Non-pigmented ciliary epithelial cell (primary cell): ENCODE measurements at regions not wholly inside any gene's neighbourhood (a gene's known extent, or its start where the extent isn't known, plus 50 kb on each side); places are given as distances from the start of the nearest gene placed in this dataset.
"Not testable (repeated sequence)": the region's sequence is repeated elsewhere in the genome, so short reads cannot be mapped to it uniquely, and the experiment has no call there.

Experiments used
- DNase-seq: peaks from one replicate; pipeline ENCODE4 v3.0.0-alpha.2; 2010; ENCODE audit warnings: low read depth

- DNase-seq: no peak
Measured at GRCh38 chr14:40365305-40365704, 933.1 kb upstream of the FBXO33 start.

DNA sequence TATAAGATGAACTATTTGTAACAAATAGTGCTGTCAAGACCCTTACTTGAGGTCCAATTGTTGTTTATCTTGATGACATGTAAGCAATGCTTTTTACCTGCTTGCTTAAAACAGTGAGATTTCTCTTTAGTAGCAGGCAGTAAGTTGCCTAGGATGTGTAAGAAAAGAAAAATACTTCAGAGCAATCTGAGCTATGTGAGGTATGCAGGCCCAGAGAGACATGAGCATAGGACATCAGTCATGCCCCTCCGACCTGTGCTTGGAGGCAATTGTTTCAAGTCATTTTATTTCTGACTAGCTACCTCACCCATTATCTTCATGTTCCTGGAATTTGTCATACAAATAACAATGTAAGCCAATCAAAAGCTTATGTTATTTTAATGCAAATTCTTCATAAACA is 930.6 kb upstream of the FBXO33 start:
- DNase-seq: no peak

- no peak for DNase-seq
Measured at GRCh38 chr14:40354754-40355153, 922.5 kb upstream of the FBXO33 start.

- DNase-seq: not testable (repeated sequence)
Measured at GRCh38 chr14:40348104-40348503, 915.9 kb upstream of the FBXO33 start.

DNA sequence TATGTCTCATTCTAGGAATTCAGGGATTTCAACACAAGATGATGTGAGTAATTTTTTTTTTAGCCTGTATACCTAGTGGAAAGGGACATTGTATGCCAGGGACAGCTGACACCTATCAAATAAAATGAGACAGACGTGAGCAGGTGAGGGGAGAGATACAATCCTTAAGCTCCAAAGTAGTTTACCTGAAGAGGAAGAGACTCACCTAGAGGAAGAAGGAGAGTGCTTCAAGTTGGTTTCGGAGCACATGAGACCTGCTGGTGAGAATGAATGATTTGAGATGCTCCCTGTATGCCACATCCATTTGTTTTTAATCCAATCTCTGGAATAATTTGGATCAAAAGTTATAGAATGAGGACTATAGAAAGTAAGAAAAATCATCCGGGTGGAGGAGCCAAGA is 915.4 kb upstream of the FBXO33 start:
- no peak for DNase-seq

DNA sequence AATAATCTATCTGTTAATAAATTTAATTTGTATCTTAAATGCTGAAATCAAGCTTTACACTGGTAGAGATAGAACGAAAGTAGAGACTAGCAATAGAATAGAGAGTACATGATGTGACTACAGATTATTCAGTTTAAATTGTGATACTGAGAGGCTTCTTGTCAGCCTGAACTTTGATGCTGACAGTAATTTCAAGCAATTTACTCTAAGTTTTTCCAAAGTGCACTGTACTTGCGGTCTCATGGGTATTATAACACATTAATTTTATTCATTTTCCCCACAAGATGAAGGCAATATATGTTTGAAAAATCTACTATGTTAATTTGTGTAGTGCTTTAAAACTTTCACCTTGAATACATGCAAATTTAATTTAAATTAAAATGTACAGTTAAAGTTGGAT is 914.0 kb upstream of the FBXO33 start:
- no peak for DNase-seq

GRCh38 chr14:40345334-40345733 is 913.1 kb upstream of the FBXO33 start:
- DNase-seq: no peak

DNA sequence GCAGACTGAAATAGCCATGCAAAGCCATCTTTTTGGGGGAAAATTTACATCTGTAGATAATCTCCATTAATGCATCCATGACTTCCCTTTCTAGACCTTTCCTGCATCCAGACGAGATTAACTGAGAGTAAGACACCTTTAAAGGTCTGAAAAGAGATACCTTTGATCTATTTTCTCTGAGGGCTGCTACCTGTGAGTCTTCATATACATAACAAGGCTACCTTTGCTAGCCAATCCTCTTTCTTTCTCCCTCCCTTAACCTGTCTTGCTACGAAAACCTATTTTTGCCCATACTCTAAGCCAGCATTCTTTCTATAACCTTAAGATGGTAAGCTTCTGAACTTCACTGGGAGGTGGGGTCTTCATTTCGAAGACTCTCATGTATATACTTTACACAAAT is 908.5 kb upstream of the FBXO33 start:
- DNase-seq: no peak

DNA sequence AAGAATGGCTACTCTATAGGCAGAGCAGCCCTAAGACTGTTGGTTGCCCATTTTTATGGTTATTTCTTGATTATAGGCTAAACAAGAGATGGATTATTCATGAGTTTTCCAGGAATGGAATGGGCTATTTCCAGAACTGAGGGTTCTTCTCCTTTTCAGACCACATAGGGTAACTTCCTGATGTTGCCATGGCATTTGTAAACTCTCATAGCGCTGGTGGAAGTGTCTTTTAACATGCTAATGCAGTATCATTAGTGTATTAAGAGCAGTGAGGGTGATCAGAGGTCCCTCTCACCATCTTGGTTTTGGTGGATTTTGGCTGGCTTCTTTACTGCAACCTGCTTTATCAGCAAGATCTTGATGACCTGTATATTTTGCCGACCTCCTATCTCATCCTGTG is 904.6 kb upstream of the FBXO33 start:
- no peak for DNase-seq

DNA sequence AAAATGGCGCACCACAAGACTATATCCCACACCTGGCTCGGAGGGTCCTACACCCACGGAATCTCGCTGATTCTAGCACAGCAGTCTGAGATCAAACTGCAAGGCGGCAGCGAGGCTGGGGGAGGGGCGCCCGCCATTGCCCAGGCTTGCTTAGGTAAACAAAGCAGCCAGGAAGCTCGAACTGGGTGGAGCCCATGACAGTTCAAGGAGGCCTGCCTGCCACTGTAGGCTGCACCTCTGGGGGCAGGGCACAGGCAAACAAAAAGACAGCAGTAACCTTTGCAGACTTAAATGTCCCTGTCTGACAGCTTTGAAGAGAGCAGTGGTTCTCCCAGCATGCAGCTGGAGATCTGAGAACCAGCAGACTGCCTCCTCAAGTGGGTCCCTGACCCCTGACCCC is 894.3 kb upstream of the FBXO33 start:
- not testable (repeated sequence) for DNase-seq

DNA sequence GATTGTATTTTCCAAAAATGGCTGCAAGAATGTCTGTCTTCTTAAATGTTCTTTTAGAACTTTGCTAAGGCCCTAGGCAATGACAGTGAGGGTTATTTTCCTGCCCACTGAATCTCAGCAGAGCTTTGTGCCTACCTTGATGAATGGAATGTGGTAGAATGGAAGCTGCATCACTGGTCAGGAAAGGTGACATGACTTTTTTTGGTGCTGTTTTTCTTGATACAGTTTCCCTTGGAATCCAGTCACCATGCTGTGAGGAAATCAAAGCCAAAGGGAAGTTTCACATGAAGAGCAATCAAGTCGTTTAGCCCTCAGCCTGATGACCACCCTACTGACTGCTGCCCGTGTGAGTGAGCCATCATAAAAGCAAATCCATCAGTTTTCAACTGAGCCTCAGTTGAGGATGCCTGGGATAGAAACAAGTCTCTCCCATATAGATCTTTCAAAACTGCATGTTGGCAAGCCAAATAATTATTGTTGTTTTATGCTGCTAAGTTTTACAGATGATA is 886.0 kb upstream of the FBXO33 start:
- DNase-seq: no peak

- DNase-seq: no peak
Measured at GRCh38 chr14:40317690-40318089, 885.5 kb upstream of the FBXO33 start.

DNA sequence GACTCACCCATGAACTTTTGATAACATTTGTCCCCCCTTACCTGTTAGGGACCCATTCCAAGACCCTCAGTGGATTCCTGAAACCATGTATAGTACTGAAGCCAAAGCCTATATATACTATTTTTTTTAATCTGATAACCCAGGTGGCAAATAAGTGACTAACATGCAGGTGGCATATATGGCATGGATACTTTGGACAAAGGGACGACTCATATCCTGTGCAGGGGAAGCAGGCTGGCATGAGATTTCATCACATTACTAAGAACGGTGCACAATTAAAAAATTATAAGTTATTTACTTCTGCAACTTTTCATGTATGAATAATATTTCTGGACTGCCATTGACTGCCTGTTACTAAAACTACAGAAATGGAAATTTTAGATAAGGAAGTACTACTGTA is 880.1 kb upstream of the FBXO33 start:
- DNase-seq: no peak

DNA sequence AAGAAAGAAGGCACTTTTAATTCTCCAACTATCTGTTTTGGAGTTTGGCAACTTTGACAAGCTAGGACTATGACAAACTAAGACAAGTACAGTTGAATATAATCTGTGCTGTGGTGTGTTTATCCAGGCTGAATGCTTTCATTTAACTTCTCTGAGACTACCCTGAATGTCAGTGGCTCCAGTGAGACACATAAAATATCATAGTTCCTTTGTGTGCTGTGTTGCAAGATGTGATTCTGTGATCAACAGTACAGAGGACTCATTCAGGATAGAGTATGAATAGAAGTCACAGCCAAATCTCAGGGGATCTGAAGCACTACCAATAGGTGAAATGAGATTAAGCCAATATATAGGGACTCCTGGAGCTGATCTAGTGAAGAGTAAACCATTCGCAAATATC is 876.9 kb upstream of the FBXO33 start:
- no peak for DNase-seq

DNA sequence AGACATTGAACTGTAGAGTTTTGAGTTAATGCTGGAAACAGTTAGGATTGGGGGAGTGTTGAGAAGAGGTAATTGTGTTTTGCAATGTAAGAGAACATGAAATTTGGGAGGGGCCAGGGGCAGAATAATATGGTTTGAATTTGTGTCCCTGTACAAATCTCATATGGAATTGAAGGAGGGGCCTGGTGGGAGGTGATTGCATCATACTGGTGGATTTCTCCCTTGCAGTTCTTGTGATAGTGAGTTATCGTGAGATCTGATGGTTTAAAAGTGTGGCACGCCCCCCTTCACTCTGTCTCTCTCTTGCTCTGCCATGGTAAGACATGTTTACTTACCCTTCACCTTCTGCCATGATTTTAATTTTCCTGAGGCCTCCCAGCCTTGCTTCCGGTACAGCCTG is 876.0 kb upstream of the FBXO33 start:
- no peak for DNase-seq

DNA sequence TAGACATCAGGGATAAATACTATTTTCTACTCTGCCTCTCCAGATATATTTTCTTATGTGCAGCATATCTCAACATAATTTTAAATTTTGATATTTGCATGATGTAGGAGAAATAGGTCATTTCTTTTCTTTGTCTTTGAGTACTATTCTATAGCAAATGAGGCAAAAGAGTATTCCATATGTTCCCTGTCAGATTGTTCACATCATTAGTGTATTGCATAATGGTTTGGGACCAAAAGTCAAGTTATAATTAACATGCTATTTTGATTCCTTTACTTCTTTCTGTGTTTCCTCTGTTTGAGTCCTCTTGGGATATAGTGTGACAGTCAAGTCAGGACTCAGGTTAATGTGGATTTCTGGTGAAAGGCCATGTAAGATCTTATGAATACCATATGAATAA is 864.6 kb upstream of the FBXO33 start:
- DNase-seq: no peak

GRCh38 chr14:40292664-40293063 is 860.4 kb upstream of the FBXO33 start:
- DNase-seq: no peak

DNA sequence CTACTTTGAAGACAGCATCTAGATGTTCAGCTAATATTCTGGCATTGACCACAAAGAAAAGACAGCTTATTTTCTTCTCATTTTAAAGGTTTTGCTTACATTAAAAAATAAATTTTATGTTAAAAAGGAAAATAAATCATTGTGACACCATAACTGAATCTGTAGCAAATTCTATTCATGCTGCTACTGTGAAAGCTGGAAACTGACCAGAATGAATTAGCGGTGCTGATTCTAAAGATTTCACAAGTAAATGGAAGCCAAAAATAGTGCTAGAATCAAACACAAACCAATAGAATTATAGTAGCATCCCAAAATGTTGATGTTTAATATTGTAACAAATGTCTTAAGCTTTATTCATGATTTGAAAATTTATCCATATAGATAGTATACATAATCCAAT is 850.0 kb upstream of the FBXO33 start:
- DNase-seq: no peak

- no peak for DNase-seq
Measured at GRCh38 chr14:40280652-40281051, 848.4 kb upstream of the FBXO33 start.

DNA sequence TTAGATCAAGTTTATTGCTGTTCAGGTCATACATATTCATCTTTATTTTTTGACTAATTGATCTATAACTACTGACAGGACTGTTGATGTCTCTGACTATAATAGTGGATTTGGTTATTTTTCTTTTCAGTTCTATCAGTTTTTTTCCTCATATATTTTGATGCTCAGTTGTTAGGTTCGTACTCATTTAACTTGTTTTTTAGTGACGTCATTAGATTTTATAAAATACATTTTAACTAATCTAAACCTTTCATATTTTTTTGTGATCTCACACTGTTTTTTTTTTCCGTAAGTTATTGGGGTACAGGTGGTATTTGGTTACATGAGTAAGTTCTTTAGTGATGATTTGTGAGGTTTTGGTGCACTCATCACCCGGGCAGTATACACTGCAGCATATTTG is 841.2 kb upstream of the FBXO33 start:
- DNase-seq: no peak

GRCh38 chr14:40271480-40271879 is 839.2 kb upstream of the FBXO33 start:
- no peak for DNase-seq

DNA sequence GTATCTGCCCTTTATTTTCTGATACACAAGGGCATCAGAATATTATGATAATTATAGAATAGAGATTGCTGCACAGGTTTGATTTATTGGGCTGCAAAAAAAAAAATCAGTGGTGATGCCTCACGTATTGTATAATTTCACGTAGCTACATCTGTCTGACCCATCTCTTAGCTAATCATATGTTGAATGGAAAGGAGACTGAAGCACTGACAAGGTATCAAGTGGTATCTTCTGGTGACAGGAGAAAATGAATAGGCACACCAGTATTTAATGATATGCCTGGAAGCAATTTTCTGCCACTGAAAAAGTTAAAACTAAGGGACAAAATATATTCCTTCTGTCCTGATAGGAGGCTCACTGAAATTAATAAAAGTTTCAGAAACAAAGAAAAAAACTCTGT is 837.2 kb upstream of the FBXO33 start:
- no peak for DNase-seq

DNA sequence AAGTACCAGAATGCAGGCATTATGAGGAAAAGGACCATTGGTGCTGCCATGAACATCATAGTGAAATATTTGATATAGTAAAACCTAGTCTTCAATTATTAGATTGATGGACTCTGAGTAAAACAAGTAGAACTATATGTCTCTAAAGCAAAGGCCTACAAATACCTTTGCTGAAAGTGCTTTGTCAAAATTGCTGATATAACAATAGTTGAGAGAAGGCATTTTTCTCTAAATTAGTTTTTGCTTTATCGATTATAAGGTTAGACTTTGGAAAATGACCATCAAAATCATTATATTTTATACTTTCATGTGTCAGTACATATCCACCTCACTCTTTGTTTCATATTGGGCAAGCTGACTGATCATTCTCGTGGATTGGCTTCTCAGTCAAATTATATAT is 836.0 kb upstream of the FBXO33 start:
- no peak for DNase-seq

GRCh38 chr14:40265096-40265495 is 832.9 kb upstream of the FBXO33 start:
- DNase-seq: no peak

GRCh38 chr14:40252817-40253447 is 820.7 kb upstream of the FBXO33 start:
- no peak for DNase-seq
